ENCODE measurements at regions not wholly inside any gene's neighbourhood (a gene's known extent, or its start where the extent isn't known, plus 50 kb on each side); places are given as distances from the start of the nearest gene placed in this dataset.

DNA sequence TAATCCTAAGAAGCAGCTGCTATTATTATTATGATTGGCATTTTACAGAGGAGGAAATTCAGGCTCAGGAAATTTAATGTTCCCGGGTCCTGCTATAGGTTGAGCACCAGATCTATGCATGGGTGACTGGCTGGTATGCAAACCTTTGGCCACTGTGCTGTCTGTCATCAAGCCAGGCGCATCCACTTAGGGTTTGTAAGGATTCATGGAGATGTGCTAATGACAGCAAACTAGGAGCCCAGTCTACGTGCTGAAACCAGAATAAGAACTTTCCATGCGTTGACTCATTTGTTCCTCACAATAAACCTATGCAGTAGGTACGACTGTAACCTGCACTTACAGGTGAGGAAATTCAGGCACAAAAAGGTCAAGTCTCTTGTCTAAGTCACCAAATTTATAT is 64.5 kb upstream of the ZMIZ1 start:
- no peaks in the 10 kb centered on the region for H3F3A ChIP-seq (ENCODE audit: insufficient read depth, low read depth)
- ChIA-PET CTCF (no interaction called here), POLR2A (ENCODE audit: unreplicated experiment) (interaction anchor here (0.6 kb wide), 1 partner anchor 167 kb away, joined by 6 read pairs; no protein-coding TSS in a partner anchor)
- no peak for TF ChIP-seq EZH2 (IDR thresholded peaks at IDR 0.05; ENCODE audit: low read depth)
- TF ChIP-seq, protein P1, sequence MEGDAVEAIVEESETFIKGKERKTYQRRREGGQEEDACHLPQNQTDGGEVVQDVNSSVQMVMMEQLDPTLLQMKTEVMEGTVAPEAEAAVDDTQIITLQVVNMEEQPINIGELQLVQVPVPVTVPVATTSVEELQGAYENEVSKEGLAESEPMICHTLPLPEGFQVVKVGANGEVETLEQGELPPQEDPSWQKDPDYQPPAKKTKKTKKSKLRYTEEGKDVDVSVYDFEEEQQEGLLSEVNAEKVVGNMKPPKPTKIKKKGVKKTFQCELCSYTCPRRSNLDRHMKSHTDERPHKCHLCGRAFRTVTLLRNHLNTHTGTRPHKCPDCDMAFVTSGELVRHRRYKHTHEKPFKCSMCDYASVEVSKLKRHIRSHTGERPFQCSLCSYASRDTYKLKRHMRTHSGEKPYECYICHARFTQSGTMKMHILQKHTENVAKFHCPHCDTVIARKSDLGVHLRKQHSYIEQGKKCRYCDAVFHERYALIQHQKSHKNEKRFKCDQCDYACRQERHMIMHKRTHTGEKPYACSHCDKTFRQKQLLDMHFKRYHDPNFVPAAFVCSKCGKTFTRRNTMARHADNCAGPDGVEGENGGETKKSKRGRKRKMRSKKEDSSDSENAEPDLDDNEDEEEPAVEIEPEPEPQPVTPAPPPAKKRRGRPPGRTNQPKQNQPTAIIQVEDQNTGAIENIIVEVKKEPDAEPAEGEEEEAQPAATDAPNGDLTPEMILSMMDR (conservative IDR thresholded peaks at IDR 0.05), result no peak
- no peak overlapping the region for H3K4me3 ChIP-seq
- no peak overlapping the region for H3K27ac ChIP-seq
- no peaks in the 10 kb centered on the region for H4K20me1 ChIP-seq (ENCODE audit: insufficient read depth)
- H3K9me2 ChIP-seq (ENCODE audit: insufficient read depth), result no peaks in the 10 kb centered on the region
- intact Hi-C loops (cut with micrococcal nuclease; ENCODE audit: unreplicated experiment), result no loop called here
- H3K27me3 ChIP-seq (ENCODE audit: insufficient read depth, low read depth), result no peaks in the 10 kb centered on the region
- no TSS peak for BruUV-seq (replicated peaks)
- H3K4me2 ChIP-seq, result no peak overlapping the region
- no peak overlapping the region for H2AFZ ChIP-seq
- no peaks in the 10 kb centered on the region for H3K79me2 ChIP-seq (ENCODE audit: low read depth)
- H3K9me3 ChIP-seq (ENCODE audit: insufficient read depth, low read depth), result no peaks in the 10 kb centered on the region
- no peak for DNase-seq
- peaks cover 7% of the 10 kb centered on the region; the same call in 1 of the 2 replicates for H3K4me1 ChIP-seq (replicated peaks; ENCODE audit: insufficient read depth)
- no peaks in the 10 kb centered on the region for H3K36me3 ChIP-seq (ENCODE audit: low read depth)

DNA sequence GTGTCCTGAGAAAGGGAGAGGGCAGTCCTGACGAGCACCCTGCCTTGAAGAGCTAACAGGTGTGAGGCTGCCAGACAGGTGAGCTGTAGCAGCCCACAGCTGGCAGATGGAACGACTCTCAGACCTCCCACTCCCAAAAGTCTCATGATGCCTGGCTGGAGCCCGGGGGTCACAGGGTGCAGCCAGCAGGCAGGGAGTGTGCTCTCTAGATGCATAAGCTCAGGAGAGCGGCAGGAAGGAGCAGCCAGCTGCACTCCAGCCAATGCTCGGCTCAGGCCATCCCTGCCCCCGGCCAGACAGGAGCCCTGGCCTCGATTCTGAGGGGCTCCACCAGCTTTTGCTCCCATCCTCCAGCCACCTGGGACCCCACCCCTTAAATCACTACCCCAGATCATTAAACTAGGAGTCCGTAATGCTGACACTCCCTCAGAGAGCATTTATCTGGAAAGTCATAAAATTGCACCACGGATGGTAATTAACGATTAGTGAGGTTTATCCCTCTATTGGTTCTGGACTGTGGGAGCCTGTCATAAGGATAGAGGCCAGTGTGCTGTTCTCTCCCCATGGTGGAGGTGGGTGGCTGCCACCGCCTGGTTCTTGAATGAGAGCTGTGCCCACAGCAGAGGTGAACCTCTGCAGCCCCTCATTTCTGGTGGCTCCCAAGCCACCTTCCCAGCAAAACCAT is 63.5 kb upstream of the ZMIZ1 start:
- no peak for DNase-seq
- Histone ChIP-seq H4K20me1 (ENCODE audit: insufficient read depth) (no peaks in the 10 kb centered on the region), H3K27me3 (ENCODE audit: insufficient read depth, low read depth) (no peaks in the 10 kb centered on the region), H3K79me2 (ENCODE audit: low read depth) (no peaks in the 10 kb centered on the region), H3K4me1 (replicated peaks; ENCODE audit: insufficient read depth) (peaks cover 7% of the 10 kb centered on the region; the same call in 1 of the 2 replicates), H3K27ac (no peak overlapping the region), H3K9me2 (ENCODE audit: insufficient read depth) (no peaks in the 10 kb centered on the region), H3K4me3 (no peak overlapping the region), H3F3A (ENCODE audit: insufficient read depth, low read depth) (no peaks in the 10 kb centered on the region), H3K4me2 (no peak overlapping the region), H3K9me3 (ENCODE audit: insufficient read depth, low read depth) (no peaks in the 10 kb centered on the region), H2AFZ (no peak overlapping the region), H3K36me3 (ENCODE audit: low read depth) (no peaks in the 10 kb centered on the region)
- BruUV-seq (replicated peaks), result no TSS peak
- intact Hi-C loops (cut with micrococcal nuclease; ENCODE audit: unreplicated experiment), result no loop called here
- no peak for TF ChIP-seq EZH2 (IDR thresholded peaks at IDR 0.05; ENCODE audit: low read depth)
- TF ChIP-seq, protein P1 (conservative IDR thresholded peaks at IDR 0.05), result no peak
- ChIA-PET POLR2A (ENCODE audit: unreplicated experiment) (no interaction called here), CTCF (interaction anchor here (0.7 kb wide), 1 partner anchor 41 kb away, joined by 8 read pairs; no protein-coding TSS in a partner anchor)

DNA sequence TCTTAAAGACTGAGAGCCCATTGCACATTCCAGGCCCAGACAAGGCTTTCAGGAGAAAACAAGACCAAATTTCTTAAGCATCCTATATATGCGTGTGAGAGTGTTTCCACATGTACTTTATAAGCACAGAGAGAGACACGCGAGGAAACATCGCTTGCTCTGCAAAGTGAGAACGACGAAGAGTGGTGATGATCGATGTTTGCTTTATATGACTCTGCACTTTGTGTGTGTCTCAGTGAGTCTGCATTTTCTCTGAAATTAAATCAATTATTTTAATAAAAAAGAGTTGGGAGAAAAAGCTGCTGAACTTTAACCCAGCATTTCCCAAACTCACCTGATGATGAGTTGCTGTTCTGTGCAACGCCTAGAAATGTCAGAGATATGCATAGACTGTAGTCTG is 61.7 kb upstream of the ZMIZ1 start:
- H3K4me3 ChIP-seq, result no peak overlapping the region
- no peaks in the 10 kb centered on the region for H3K79me2 ChIP-seq (ENCODE audit: low read depth)
- no peaks in the 10 kb centered on the region for H3F3A ChIP-seq (ENCODE audit: insufficient read depth, low read depth)
- no peak overlapping the region for H2AFZ ChIP-seq
- DNase-seq, result no peak
- H3K4me1 ChIP-seq (replicated peaks; ENCODE audit: insufficient read depth), result peaks cover 7% of the 10 kb centered on the region; the same call in 1 of the 2 replicates
- BruUV-seq (replicated peaks), result no TSS peak
- no peaks in the 10 kb centered on the region for H3K36me3 ChIP-seq (ENCODE audit: low read depth)
- no peaks in the 10 kb centered on the region for H3K9me2 ChIP-seq (ENCODE audit: insufficient read depth)
- no peak overlapping the region for H3K27ac ChIP-seq
- ChIA-PET CTCF (no interaction called here), POLR2A (ENCODE audit: unreplicated experiment) (no interaction called here)
- no peaks in the 10 kb centered on the region for H3K27me3 ChIP-seq (ENCODE audit: insufficient read depth, low read depth)
- H3K9me3 ChIP-seq (ENCODE audit: insufficient read depth, low read depth), result no peaks in the 10 kb centered on the region
- intact Hi-C loops (cut with micrococcal nuclease; ENCODE audit: unreplicated experiment), result no loop called here
- no peaks in the 10 kb centered on the region for H4K20me1 ChIP-seq (ENCODE audit: insufficient read depth)
- no peak overlapping the region for H3K4me2 ChIP-seq
- TF ChIP-seq, protein P1 (conservative IDR thresholded peaks at IDR 0.05), result no peak
- TF ChIP-seq EZH2 (IDR thresholded peaks at IDR 0.05; ENCODE audit: low read depth), result no peak

Measured in PC-9 (cell line).